ENCODE measurements at regions not wholly inside any gene's neighbourhood (a gene's known extent, or its start where the extent isn't known, plus 50 kb on each side); places are given as distances from the start of the nearest gene placed in this dataset.
"Not testable (repeated sequence)": the region's sequence is repeated elsewhere in the genome, so short reads cannot be mapped to it uniquely, and the experiment has no call there.

DNA sequence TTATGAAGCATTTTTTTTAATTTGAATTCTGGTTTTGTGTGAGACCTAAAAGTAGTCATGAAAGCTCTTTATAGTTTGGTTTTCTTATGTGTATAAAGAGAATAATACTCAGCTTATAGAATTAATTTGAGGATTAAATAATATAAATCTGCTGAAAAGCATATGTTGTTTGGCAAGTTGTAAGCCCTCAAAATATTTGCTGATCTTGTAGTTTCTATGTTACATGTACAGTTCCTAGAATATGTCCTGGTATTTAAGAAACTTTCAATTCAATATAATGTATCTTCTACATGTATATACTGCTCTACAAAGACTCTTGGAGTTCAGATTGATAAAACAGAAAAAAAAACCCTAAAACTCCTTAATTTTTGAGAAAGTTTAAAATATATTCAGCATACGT is 605.5 kb upstream of the FAM98A start:
- intact Hi-C loops (cut with DNase I), result no loop called here
- no peak for DNase-seq

DNA sequence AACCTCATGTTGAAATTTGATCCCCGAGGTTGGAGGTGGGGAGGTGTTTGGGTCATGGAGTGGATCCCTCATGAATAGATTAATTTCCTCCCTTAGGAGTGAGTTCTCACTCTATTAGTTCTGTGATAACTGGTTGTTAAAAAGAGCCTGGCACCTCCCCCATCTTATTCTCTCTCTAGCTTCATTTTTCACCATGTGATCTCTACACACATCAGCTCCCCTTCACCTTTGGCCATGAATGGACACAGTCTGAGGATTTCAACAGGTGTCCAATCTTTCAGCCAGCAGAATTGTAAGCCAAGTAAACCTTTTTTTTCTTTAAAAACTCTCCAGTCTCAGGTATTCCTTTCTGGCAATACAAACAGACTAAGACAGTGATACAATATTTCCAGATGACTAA is 602.0 kb upstream of the FAM98A start:
- DNase-seq, result no peak
- intact Hi-C loops (cut with DNase I), result no loop called here

DNA sequence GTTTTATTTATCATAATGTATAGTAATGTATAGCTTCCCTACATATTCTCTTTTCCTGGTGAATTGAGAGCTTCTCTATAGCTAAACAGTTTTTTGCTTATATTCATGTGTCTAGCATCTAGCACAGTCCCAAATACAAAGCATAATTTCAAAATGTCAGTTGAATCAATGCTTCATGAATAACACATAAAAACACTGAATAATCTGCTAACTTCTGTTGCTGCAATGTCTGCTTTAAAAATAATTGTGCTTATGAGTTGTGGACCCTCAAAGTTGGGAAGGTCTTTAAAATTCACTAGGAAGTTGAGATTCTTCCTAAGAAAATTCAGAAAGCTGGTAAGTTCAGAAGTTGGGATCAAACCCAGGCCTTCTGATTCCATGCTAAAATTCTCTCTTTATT is 600.9 kb upstream of the FAM98A start:
- DNase-seq, result no peak
- intact Hi-C loops (cut with DNase I), result no loop called here

DNA sequence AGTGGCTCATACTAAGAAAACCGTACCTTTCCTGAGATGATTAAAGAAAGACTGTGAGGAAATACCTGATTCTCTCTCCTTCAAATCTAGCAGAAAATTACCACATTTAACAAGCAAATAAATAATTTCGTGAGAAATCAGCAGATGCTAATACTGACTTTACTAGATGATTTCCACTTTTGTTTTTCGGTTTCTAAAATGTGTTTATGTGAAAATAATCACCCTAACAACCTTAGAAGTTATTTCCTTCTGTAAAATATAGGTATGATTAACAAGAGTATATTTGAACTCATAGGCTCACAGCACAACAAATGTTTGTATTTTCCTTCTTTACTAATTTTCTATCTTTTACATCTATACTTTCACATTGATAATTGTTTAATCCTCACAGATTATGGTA is 594.1 kb upstream of the FAM98A start:
- DNase-seq, result no peak
- intact Hi-C loops (cut with DNase I), result no loop called here

DNA sequence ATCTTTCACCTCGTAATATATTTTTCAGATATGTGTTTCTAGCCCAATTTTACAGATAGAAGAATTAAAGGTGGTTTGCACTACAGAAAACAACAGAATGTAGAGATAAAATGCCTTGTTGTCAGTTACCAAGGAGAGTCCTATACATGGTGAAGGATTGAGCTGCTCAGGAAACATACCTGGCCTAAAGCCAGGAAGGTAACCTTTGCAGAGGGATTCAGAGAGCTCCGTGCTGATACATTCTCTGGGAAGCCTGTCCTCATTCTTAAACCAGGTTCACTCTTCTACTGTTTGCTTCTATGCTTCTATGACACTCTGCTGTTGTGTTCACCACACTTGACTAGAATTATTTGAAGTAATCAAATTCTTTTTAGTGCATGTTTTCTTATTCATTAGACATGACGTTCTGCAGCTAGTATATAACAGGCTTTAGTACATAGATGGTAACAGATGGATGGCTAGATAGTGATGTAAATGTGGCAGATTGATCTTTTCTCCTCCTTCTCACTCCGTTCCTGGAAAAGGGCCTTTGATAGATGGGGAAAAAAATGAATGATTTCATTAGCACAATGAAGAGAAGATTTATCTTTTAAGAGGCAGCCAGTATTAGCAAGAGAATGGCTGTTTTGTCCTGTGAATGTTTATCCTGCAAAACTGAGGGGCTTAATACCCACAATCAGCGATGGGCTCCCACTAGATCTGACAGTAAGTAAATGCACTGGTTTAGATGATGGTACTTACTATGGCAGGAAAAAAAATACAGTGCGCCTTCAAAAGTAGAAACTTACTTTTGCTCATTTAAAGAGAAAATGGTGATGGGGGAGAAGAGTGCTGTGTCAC is 589.6 kb upstream of the FAM98A start:
- intact Hi-C loops (cut with DNase I), result no loop called here
- DNase-seq, result no peak

DNA sequence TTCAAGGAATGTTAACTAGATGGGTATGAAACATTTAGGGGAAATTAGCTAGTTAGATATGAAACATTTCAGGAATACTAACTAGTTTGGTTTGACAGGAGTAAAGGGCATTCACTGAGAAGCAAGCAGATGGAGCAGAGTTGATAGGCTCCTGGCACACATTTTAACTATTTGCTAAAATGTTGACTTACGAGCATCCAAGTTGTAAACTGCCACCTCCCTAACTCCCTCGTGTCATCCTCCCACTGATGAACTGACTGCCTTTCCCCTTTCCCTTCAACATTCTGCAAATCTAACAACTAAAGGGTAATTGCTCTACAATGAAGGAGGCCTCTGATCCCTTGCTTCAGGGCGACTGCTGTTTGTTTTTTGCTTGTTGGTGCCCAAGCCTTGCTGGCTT is 580.4 kb upstream of the FAM98A start:
- intact Hi-C loops (cut with DNase I), result no loop called here
- DNase-seq, result no peak

DNA sequence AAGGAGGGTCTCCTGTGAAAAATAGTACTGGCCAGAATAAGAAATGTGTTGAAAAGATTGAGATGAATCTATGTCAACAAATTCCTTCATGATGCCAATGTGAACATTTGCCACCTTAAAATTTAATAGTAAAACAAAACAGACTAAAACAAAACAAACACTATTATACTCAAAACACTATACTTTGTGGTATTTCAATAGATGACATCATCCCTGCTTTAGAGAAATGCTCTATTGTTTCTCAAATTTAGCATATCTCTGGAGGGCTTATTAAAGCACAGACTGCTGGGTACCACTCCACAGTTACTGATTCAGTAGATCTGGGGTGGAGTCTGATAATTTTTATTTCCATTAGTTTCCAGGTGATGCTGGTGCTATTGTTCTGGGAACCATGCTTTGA is 579.4 kb upstream of the FAM98A start:
- intact Hi-C loops (cut with DNase I), result no loop called here
- DNase-seq, result no peak

DNA sequence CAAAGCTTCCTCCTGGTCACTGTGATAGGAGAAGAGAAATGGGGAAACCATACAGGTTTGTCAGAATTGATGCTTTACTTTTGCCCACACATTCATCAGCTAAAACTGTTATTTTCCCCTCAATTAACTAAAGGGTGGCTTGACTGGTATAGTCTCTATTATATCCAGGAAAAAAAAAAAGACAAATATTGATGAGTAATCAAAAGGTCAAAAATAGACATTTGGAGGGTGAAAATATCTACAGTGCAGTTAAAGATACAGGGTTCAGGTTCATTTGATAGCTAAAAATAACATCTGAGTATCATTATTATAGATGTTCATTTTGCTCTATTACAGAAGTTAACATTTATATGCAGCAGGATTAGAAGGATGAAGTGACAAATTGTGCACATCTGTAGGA is 577.6 kb upstream of the FAM98A start:
- intact Hi-C loops (cut with DNase I), result no loop called here
- DNase-seq, result no peak

DNA sequence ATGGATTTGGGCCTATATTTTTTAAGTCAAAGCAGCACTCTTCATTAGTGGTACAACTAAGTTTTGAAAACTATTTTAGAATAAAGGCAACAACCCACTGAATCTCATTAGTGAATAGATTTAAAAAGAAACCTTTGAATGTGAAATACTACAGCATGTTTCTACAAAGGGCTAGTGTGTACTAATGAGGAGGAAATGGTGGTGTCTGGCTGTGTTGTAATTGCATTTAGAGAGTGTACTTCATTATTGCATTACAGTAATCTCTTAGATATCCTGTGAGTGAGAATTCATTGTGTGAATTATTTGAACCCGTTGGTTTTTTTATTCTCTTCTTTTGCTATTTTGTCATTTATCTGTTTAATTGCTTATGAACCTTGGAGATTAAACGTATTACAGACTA is 575.4 kb upstream of the FAM98A start:
- intact Hi-C loops (cut with DNase I), result no loop called here
- DNase-seq, result no peak

DNA sequence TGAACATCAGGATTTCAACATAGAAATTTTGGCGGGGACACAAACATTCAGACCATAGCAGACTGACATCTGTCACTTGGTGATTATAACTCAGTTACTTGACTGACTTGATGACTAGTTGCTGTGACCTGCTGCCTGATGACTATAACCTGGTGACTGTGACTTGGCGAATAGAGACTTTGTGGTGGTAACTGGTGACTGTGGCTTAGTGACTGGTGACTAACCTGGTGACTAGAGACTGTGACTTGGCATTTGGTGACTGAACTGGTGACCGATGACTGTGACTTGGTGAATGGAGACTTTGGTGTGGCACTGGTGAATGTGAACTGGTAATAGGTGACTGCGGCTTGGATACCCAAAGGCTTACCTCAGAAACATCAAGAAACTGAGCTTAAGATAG is 563.1 kb upstream of the FAM98A start:
- intact Hi-C loops (cut with DNase I), result no loop called here
- DNase-seq, result no peak

DNA sequence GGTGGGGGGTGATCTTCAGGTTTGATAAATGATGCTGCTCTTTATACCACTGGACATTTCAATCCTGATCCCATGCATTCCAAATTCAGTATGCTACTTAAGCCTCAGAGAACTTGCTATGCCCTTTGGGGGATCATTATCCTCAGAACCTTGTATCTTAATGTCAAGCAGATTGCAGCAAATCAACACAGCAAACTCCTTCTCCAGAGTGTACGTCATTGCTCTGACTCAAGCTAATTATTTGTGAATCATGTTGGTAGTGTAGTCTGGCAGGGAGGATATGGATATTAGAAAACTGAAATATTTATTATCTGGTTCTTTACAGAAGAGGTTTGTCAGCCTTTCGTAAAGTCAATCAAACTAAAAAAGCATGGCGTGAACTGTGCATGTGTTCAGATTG is 562.5 kb upstream of the FAM98A start:
- intact Hi-C loops (cut with DNase I), result no loop called here
- no peak for DNase-seq

DNA sequence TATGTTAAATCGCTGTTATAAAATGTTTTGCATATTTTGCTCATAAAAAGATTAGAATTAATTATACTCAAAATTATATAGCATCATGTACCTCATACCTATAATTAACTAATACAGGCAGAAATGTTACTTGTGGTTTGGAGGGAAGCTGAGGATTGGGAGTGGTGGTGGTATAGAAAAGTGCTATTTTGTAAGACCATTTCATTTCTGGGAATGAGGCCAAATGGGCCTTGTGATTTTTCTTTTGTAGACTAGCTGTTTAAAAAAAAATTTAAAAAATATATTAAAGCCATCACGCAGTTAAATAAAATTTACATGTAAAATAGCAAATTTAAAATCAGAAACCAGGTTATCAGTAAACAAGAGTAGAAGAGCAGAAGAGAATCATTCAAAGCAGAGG is 560.8 kb upstream of the FAM98A start:
- intact Hi-C loops (cut with DNase I), result no loop called here
- no peak for DNase-seq

DNA sequence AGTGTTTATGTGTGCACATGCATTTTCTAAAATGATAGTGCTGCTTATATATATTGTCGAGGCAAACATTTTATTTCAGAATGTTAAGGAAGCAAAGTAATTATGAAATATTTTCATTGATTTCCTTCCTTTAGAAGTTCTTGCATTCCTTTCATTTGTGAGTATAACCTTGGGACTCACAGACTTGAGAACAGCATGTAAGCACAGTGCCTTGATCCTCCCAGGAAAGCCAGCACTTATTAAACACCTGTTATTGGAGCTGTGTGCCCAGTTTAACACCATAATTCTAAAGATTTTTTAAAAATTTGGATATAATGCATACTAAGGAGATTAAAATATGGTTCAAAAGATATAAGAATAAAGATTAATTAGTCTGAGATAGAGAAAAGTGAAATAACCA is 554.4 kb upstream of the FAM98A start:
- intact Hi-C loops (cut with DNase I), result no loop called here
- no peak for DNase-seq

DNA sequence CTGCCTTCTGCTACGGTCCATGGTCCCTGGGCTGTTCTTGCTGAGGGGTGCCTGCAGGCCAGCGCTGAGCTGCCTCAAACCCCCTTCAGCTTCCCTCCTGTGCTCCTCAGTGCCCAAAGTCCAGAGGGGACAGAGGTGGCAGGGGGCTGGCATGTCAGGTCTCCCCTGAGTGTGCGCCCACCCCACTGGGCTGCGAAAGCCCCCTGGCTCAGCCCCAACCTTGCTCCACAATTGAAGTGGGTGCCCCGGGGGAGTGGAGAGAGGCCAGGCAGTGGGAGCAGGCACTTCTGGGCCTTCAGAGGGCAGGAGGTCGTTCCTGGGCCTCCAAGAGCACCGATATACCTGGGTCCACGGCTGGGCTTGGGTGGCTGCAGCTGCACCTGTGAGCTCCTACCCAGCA is 548.7 kb upstream of the FAM98A start:
- no peak for DNase-seq
- intact Hi-C loops (cut with DNase I), result no loop called here

DNA sequence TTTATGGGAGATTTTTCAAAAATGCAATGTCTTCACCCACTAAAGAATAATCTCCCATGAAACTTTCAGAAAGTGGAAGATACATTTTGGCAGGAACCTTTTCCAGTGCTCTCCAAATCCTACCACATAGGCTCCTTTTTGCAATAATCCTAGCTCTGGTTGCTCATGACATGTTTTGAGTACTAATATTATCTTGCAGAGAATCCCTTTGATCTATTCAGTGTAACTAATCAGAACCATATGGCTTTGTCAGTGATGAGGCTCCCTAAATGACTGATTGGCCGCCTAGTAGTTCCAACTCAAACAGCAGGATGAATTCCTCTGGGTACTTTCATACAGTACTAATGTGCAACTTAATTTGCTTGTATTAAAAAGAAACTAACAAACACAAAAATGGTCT is 544.0 kb upstream of the FAM98A start:
- DNase-seq, result no peak
- intact Hi-C loops (cut with DNase I), result no loop called here

DNA sequence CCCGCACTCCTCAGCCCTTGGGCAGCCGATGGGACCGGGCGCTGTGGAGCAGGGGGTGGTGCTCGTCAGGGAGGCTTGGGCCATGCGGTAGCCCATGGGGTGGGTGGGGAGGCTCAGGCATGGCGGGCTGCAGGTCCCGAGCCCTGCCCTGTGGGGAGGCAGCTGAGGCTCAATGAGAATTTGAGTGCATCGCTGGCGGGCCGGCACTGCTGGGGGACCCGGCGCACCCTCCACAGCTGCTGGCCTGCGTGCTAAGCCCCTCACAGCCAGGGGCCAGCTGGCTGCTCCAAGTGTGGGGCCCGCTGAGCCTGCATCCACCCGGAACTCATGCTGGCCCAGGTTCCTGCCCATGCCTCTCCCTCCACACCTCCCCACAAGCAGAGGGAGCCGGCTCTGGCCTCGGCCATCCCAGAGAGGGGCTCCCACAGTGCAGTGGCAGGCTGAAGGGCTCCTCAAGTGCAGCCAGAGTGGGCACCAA is 543.5 kb upstream of the FAM98A start:
- DNase-seq, result peak in 1 of 10 donors; percentile 73
- intact Hi-C loops (cut with DNase I), result not testable (repeated sequence)

DNA sequence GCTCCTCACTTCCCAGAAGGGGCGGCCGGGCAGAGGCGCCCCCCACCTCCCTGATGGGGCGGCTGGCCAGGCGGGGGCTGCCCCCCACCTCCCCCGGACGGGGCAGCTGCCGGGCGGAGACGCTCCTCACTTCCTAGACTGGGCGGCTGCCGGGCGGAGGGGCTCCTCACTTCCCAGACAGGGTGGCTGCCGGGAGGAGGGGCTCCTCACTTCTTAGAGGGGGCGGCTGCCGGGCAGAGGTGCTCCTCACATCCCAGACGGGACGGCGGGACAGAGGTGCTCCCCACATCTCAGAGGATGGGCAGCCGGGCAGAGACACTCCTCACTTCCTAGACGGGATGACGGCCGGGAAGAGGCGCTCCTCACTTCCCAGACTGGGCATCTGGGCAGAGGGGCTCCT is 534.0 kb upstream of the FAM98A start:
- DNase-seq, result peak in 2 of 10 donors; percentile 67 to 74
- intact Hi-C loops (cut with DNase I), result not testable (repeated sequence)

DNA sequence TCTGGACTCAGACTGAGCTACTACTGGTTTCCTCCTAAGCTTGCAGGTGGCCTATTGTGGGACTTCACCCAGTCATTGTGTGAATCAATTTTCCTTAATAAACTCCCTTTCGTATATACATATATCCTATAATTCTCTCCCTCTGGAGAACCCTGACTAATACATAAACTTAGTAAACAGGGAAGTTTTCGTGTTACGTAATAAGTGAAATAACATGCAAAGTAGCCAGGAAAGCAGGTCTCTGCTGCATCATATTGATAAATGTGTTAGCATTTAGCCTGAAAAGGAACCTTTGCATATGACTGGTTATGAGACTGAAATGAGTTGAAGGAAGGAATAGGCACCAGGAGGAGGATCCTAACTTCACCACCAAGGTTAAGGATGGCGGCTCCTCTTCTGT is 527.2 kb upstream of the FAM98A start:
- intact Hi-C loops (cut with DNase I), result no loop called here
- no peak for DNase-seq

DNA sequence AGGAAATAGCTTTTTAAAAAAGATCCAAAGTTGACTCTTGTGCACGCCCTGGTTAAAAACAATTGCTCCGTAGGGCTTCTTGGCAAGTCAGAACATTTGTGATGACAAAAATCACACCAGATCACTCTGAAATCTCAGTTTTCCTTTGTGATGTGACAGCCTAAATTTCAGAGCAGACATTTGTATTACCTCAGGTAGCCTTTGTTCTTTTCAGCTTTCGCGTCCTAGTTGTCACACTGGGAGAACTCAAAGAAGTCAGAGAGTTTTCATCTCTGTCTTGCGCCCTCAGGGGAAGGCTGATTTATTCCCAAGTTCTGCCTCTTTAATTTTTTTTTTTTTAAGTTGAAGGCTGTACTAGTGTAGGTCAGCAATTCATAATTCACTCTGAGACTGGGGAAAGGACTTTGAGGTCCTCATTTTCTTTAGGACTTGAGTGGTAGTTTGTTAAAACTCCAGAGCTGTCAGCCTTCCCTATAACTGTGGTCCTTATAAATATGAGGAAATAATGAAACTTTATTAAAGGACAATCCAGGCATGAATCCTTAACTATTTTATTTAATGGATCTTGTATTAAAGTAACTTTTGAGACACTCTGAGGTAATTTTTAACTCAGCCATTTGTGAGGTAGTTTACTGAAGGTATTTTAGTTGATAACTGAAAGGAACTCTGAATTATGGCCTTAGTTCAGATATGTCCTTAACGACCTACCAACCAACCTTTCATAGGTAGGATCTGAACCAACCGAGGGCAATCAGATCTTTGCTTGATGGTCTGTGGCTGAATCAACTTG is 525.1 kb upstream of the FAM98A start:
- DNase-seq, result no peak

DNA sequence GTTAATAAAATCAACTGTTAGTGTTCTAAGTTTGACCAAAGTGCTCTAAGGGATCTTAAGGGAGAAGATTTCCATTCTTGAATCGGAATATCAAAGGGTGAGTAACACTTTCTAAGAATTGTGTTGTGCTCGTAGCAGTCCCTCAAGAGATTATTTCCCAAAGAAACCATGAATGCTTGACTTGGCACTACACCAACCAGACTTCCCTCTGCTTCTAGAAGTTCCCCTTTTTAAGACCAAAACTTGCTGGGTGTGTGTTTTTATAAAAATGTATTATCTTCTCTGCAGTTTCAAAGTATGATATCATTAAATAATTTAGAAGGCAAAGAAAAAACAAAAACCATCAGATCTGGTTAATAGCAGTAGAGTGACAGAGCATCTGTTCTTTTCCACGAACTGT is 522.0 kb upstream of the FAM98A start:
- intact Hi-C loops (cut with DNase I), result no loop called here
- DNase-seq, result no peak

More for the DNA sequence above, 525.1 kb upstream of the FAM98A start:
- intact Hi-C loops (cut with DNase I), result no loop called here

DNA sequence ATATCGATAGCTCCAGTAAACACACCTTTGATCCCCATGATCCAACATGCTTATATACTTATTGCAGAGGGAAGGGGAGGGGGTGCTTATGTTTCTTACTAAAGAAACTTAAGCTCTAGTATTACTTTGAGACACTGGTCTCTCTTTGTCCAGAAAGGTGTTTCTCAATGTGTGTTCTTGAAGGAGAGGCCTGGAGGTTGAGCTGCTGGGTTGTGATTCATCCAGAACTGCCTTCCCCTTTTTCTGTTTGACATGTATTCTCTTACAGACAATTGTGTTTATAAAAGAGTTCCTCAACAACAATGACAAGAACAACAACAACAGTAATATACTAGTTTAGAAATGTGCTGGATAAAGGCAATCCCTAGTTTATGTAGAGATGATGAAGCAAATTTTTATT is 516.0 kb upstream of the FAM98A start:
- DNase-seq, result no peak
- intact Hi-C loops (cut with DNase I), result no loop called here

DNA sequence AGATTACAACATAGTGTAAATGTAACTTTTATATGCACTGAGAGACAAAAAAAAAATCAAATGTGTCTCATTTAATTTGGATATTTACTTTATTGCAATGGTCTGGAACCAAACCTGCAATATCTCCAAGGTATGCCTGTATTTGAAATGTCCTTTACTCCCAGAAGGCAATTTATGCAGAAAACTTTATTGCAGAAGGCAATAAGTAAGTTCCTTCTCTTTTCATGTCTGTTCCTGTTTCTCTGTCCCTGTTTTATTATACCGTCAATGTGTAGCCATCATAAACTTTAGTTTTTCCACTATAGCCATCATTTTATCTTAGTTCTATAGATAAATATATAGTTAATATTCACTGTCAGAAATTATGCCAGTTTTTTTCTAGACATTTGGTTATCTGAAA is 513.1 kb upstream of the FAM98A start:
- intact Hi-C loops (cut with DNase I), result no loop called here
- no peak for DNase-seq
